HG02798 (cell line): ENCODE measurements at regions not wholly inside any gene's neighbourhood (a gene's known extent, or its start where the extent isn't known, plus 50 kb on each side); places are given as distances from the start of the nearest gene placed in this dataset.

Source experiments
- ATAC-seq: cut with Tn5 transposase; IDR thresholded peaks from one replicate; pipeline ENCODE4 v1.9.1; 2021; ENCODE audit warnings: mild to moderate bottlenecking; ENCODE audit not compliant: unreplicated experiment, poor library complexity

DNA sequence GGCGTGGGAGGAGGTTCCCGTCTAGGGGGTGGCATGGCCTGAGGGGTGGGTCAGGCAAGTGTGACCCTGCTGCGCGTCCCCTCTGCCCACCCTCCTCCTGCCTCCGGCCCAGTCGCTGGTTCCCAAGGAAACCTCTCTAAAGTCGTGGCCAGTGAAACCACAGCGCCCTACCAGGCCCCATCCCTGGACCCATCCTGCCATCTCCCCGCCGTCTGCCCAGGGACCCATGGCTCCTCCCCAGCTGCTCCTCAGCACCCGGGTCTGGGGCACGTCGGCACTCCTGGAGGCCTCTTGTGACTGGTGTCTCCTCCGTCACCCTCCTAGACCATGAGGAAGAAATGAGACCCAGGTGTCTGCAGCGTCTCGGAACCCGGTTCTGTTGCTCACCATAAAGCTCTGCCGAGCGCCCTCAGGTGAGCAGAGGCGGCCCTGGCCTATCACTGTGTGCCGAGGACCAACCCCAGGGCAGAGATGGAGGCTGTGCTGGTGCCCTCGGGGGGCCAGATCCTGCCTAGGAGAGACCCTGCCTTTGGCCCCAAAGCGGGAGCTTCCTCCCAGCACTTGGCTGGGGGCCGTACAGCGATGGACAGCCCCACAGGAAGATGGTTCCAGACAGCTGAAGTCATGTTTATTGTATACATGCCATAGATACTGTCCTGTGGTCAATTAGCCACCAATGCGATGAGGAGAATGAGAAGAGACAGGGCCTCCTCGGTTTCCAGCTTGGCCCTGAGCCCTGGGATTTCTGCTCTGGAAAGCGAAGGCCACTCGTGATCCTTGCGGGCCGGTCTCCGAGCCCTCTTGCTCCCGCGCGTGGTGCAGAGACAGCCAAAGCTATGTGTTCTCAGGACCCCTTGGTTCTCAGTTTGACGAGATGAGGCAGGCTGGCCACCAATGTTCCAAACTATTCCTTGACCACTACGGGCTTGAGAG is 222.5 kb upstream of the RTL1 start:
- ATAC-seq, result no peak

DNA sequence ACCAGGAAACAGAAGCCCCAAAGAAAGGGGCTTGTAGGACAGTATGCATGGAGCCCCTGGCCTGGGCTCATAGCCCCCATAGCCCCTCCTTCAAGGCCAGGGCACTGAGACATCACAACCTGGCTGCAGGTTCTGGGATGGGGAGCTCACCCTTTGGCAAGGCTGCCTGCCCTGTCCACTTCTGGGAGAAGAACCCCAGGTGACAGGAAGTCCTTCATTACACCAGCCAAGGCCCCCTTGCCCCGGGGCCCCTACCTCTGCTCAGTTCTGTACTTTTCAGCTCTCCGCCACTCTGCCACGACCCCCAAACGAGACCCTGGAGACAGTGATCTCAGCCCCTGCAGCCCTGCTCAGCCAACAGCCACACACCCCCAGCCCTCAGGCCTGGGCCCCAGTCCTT is 223.2 kb upstream of the RTL1 start:
- no peak for ATAC-seq

DNA sequence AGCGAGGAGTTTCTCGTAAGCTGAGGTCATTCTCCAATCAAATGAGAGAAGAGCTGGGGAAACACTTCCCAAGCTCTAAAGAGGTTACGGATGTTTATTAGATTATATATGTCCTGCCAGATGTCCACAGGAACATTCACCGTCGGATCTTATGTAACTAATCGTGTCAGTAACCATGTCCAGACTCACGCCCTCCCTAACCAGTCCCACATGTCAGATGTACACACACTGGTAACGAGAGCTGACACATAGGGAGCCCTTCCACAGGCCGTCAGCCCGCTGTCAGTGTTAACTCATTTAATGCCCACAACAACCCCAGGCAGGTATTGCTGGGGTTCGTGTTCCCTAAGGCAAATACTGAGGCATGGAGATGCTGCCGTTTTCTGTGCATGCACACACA is 223.7 kb upstream of the RTL1 start:
- no peak for ATAC-seq

DNA sequence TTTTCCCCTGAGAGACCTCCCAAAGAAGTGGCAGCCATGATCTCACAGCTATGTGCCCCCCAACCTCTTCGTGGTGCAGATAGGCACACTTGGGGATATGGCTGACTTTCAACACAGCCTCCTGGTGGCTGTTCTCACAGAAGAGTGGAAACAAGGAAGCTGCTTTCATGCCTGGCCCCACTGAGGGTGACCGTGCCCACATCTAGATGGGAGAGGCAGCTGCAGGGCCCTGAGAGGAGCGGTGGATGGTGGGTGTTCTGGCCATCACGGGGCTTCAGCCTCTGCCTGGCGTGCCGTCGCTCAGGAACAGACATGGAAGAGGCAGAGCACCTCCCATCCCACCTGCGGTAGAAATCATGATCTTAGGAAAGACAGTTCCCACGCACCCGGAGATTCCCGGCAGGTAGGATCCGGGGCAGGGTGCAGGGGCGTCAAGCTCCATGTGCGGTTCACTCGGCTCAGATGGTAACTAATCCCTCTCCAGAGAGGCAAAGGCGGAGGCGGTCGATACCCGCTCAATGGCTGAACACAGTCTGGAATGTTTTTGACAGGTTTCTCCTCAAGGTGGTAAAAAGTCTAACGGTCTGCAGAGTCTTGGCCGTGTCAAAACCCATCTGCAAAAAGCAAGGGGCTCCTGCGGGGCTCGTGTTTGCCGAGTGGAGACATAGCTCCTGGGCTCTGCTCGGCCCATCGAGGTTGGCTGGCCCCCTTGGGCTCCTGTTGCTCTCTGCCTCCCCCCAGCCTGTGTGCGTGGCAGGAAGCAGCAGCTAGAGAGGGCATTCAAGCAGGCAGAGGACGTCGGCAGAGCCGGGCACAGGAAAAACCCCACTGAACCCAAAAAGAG is 225.2 kb upstream of the RTL1 start:
- no peak for ATAC-seq

DNA sequence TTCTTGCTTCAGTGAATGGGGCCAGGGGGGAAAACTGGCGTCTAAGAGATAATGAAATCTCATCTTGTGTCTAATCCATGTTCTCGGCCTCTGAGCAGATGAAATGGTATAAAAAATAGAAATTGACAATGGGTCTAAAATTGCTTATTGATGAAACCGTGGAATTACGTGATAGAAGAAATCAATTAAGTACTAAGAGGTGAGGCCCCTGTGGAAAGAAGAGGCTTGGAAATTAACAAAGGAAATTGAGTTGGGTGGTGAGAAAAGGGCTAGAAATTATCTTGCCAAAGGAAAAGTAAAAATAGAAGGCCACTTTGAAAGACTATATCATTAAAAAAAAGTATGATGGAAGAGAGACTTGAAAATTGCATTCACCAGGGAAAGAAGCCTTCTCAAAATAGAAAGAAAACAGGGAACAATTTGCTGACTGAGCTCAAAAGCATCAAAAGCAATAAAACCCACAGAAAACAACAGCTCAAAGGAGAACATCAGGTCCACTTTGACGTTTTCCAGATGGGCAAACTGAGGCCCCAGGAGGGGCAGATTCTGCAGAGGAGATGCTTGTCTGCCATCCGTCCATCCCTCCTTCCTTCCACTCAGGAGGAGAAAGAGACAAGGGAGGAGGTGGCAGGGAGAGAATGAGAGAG is 226.1 kb upstream of the RTL1 start:
- no peak for ATAC-seq

DNA sequence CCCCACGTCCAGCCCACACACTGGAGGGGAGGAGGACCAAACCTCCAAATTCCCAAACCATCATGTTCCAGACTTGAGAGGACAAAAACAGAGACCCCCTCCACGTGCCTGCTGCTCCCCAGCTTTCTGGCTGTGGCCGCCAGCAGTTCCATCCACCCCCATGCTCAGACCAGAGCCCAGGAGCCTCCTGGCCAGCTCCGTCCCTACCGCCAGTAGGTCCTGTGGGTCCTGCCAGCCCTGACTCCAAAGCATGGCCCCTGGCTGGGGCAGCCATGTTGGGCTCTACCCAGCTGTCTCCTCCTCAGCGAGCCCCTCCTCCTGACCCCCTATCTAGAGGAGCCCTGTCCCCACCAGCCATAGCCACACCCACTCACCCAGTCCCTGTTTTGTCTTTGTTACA is 227.3 kb upstream of the RTL1 start:
- no peak for ATAC-seq

DNA sequence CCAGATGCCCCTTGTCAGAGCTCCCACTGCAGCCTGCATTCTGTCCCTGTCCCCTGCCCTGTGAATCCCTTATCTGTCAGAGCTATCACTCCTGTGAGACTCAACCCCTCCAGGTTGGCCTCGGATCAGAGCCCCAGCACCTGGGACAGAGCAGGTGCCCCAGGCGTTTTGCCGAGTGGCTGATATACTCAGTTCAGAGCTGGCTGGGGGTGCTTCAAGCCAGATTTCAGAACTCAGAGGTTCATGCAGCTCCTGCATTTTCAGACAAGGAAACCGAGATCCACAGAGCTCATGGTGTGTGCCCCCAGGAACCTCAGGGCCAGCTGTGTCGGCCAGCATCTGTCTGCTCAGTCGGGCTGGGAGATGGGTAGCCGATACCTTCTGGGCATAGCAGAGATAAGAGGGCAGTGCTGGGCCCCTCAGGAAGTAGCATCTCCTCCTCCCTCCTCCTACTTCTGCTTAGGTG is 228.0 kb upstream of the RTL1 start:
- no peak for ATAC-seq

DNA sequence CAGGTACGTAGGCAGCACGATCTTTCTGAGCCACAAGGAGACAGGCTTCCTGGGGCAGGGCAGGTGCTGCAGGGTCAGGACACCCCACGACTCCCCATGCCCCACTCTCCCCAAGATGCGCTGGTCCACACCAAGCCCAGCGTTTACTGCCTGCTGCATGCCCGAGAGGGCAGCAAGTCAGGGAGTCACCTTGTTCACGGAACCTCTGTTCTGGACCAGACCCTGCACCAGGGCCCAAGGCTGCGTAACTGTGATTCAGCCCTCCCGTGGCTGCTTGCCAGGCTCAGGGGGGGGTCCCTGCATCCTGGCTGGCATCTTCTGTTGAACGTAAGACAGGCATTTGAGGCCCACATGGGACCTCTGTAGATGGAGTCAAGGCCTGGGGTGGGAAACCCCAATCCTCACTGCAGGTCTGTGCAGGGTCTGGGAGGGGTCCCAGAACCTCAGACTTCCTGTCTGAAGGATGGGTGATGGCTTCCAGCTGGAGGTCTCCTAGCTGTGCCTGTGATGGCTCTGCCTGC is 228.6 kb upstream of the RTL1 start:
- ATAC-seq, result no peak

DNA sequence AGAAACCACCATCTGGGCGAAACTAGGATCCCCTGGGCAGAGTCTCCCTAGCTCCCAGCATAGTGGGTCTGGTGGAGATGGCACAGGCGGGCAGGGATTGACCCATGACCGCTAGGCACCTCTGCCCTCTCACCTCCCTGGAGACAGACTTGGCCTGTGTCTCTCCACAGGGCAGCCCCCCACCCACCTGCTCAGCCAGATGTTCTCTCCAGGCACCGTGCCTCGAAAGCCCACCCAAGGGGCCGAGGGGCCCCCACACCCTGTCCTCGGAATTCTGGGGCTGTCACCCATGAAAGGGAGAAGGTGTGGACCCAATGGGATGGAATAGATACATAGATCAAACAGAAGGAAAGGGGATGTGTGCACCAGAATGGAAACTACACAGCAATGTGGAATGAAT is 229.1 kb upstream of the RTL1 start:
- no peak for ATAC-seq

DNA sequence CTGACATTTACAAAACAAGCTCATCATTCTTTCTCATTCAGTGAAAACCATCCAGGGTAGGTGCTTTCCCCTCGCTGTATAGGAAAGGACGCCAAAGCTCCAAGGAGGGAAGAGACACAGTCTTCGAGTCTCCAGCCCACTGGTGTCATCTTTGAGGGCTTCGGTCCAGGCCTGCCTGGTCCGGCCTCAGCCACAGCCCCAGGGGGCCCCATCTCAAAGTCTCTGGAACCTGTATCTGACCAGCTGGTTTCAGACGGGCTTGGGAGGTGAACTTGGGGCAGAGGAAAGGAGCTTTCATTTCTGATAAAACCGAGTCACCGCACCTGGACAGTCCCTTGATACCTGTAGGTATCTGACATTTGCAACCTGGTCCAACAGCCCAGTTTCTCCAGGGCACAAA is 229.5 kb upstream of the RTL1 start:
- ATAC-seq, result no peak

DNA sequence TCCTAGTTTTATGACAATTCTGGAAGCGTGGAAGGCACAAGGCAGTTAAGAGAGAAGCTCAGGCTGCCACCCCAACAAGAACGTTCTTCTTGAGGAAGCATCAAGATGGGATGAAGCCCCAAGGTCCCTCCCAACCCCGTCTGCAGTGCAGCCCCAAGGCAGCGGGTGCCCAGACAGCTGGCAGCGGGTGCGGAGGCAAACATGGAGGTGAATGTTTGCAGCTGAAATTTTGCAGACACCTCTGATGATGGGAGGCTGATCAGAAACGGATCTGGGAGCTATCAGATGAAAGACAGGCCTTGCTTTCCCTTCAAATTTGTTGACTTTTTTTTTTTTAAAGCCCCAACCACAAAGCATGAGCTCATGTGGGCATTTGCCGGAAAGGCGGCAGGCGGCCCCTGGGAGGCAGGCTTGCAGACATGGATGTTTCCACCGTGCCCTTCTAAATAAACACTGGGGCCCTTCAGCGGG is 230.7 kb upstream of the RTL1 start:
- no peak for ATAC-seq

DNA sequence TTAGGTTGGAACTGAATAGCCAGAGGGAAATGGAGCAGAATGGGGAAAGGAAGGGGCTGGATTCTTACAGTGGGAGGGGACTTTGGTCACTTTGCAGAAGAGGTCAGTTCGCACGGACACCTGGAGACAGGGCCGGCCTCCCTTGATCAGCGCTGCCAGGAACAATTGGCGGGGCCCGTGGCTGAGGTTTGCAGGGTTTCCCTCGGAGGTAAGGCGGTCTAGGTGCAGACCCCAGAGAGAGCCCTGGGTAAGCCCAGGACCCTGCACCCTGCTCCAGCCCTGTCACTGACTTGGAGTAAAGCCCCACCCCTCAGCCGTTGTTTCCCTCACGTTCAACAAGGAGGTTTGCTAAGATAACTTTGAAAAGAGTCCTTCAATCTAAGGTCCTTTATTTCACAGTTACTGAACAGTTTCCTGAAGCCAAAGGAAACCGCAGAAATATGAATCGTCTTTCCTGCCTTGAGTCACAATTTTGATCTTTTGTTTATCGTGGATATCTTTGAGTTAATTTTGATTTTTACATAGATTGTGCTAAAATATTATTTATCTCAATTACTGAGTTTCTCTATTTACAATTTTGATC is 231.4 kb upstream of the RTL1 start:
- ATAC-seq, result no peak

DNA sequence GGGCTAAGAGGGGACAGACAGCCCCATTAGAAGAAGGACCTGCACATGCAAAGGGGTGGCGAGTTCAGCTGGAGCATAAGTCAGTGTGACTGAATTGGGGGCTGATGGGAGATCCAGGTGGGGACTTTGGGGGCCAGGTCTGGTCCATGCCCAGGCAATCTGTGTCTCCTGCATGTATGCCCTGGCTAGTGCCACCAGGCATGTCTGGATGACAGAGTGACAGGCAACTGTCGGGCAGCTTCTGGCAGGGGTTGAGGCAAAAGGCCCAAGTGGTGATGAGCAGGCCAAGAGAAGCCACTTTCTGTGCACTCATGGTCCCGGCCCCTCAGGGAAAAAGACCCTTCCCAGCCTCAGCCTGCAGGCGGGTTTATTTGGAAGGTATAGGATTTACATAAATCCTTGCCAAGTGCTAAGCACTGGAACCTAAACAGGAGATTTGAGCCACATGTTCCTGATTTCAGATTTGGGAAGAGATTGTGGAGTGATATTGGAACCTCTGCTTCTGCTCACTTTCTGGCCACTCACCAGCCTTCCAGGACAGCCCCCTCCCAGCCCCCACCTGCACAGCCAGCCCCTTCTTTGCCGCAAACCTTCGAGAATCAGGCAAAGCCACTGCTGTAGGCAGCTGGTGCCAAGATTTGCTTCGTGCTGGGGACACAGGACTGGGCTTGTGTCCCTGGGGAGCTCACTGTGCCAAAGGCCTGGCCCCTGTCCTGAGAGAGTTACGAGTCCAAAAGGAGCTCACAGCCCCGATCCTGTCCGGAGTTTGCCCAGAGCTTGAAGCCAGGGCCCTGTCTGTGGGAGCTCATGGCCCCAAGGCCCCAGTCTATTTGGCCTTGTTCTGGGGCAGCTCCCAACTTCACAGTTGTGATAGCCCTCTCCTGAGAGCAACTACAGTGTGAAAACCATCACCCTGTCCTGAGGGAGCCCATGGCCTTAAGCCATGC is 232.5 kb upstream of the RTL1 start:
- no peak for ATAC-seq

DNA sequence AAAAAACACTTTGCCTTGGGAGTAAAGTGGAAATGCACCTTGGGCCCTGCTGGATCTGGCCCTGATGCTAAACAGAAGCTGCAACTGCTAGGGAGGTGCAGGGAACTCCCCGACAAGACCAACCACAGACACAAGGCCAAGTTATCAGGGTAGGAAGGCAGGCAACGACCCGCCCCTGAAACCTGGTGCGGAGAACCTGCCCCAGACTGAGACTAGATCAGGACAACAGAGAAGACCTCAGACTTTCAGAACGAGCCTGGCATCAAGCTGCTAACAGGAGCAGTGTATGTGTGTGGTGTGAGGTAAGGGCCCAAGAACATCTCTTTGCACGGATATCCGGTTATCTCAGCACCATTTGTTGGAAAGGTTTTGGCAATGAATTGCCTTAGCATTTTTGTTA is 233.7 kb upstream of the RTL1 start:
- ATAC-seq, result no peak

DNA sequence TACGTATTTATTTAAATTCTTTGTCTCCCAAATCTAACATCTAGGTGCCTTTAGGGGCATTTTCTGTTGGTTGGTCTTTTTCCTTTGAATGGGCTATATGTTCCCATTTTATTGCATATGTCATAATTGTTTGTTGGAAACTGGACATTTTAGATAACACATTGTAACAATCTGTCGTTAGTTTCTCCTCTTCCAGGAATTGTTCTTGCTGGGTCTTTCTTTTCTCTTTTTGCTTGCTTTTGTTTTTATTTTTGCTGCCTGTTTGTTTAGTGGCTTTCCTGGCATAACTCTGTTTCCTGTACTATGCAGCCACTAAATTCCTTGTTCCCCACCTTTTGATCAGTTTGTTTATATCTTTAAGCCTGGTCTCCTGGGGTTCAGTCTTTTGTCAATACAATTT is 244.3 kb upstream of the RTL1 start:
- no peak for ATAC-seq

DNA sequence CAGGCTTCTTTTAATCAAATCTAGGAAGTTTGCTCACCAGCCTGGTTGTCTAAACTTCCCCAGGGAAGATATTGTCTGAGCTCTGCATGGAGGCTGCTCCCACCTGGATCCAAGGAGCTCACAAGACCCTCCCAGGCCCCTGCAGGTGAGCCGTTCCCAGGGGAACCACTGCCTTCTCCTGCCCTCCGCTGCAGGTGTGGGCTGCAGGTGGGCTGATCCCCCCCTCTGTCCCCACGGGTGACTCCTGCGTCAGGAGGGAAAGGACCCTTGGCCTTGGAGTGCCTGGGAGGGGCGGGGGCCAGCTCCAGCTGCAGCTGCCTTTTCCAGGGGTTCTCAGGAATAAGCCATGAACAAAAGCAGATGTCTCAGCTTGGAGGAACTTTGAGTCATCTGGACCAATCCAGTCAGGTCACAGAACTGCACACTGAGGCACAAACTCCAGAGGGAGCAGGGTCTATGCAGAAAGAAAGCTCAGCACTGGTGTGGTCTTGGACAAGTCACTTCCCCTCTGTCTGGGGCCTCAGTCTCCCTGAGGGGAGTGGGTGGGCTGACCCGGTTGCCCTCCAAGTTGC is 246.6 kb upstream of the RTL1 start:
- ATAC-seq, result no peak

DNA sequence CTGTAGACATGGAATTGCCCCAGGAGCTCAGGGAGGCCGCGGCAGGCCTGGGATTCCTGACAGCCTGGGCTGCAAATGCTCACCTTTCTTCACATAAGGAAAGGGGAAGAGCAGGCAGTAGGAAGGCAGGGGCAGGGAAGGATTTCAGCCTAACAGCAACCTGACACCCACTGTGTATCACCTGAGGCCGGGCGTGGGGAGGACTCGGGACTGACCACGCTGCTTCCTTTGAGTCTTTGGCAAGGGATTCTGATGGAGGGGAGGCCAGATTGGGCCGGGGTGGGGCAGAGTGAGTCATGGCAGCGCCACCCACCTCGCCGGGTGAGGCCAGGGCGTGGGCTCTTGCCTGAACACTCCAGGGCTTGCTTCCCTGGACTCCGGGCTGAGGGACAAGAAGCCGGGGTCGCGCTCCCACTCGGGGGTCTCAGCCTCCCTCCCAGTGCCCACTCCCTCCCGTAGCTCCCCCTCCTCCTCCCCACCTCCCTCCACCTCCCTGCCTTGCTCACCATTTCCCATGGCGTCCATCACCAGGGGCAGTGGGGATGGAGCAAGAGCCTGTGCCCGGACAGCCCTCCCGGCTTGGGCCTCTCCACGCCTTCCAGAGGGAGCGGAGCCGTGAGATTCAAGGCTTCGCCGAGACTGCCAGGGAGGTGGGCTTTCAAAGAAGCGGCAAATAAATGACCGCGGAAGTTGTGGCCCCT is 247.9 kb upstream of the RTL1 start:
- no peak for ATAC-seq

DNA sequence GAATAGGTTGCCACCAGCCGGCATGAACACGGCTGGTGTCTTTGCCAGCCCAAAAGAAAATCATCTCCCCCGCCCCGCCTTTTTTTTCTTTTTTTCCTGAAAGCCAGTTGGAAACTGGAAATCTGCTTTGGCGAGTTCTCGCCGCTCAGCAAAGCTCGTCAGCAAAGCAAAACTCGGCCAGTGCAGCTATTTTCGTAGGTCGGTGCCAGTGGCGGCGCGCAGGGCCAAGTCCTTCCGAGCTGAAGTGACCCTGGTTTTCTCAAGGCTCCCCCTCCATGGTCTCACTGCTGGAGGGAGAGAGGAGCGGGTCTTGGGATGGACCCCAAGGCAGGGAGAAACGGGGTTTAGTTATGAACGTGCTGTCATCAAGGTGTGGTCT is 248.4 kb upstream of the RTL1 start:
- no peak for ATAC-seq
